NCI-H460 (cell line): ENCODE measurements at regions not wholly inside any gene's neighbourhood (a gene's known extent, or its start where the extent isn't known, plus 50 kb on each side); places are given as distances from the start of the nearest gene placed in this dataset.

Experiments used
- DNase-seq: peaks from one replicate; pipeline ENCODE4 v3.0.0-alpha.2; 2016; ENCODE audit warnings: low read depth; ENCODE audit errors: extremely low read depth

DNA sequence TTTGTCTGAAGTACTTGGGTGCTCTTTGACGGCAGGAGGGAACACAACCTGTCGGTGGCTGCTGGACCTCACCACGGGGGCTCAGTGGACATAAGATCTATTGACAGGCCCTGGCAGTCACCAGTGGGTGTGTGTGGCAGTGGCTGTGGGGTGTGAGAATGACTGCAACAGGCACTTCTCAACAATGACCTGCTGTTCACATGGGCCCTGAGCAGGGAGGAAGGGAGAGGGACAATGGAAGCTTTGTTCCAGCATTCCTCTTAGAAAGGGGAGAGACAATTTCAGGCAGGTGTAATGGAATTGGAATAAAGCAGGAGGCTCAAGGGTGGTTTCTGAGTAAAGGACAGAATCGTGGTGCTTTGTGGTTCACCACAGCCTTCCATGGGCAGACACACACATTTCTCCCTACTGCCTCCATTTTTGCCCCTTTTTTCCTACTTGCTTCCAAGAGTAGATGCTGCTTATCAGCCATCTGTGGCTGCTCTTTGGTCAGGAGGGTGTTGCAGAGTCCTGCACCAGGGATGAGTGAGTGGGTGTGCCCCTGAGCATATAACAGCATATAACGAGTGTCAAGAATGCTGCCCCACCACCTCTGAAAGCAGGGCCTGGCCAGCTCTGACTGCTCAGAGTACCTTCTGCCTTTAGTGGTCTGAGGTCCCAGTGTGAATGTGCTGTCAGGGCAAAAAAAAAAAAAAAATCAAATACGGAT is 267.7 kb downstream of the RASSF9 start:
- DNase-seq: no peak

DNA sequence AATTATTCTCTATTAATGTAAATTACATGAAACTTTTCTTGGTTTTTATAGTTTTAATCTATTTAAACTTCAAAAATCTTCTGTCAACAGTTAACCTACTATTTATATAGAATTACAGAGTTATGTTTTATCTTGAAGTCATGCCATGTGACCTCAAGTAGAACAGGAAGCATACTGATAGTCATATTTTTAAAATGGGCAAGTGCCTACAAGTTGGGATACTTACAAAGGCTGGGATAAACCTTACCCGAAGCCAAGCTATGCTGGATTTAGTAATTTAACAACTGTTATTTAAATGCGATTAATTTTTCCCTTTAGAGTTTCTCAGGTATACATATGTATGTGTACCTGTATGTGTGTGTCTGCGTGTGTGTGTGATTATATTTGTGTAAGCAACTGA is 266.9 kb downstream of the RASSF9 start:
- DNase-seq: no peak

- DNase-seq: no peak
Measured at GRCh38 chr12:85572956-85573355, 263.3 kb downstream of the RASSF9 start.

GRCh38 chr12:85573635-85574214 is 262.5 kb downstream of the RASSF9 start:
- DNase-seq: no peak

DNA sequence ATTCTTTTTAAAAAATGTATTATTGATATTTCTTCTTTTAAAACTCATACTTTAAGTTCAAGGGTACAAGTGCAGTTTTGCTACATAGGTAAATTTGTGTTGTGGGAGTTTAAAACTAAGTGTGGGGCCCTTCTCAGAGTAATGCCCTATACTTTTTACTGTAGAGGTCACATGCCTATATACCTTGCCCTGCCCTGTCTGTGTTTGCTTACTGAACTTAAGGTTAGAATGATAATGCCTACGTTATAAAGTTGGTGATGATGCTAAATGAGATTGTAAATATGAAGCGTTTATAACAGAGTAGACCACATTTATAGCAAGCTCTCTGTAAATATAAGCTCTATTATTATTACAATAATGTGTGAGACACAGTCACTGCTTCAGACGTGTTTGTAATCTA is 261.9 kb downstream of the RASSF9 start:
- DNase-seq: no peak

GRCh38 chr12:85575120-85576096 is 260.8 kb downstream of the RASSF9 start:
- peak; percentile 56 for DNase-seq

DNA sequence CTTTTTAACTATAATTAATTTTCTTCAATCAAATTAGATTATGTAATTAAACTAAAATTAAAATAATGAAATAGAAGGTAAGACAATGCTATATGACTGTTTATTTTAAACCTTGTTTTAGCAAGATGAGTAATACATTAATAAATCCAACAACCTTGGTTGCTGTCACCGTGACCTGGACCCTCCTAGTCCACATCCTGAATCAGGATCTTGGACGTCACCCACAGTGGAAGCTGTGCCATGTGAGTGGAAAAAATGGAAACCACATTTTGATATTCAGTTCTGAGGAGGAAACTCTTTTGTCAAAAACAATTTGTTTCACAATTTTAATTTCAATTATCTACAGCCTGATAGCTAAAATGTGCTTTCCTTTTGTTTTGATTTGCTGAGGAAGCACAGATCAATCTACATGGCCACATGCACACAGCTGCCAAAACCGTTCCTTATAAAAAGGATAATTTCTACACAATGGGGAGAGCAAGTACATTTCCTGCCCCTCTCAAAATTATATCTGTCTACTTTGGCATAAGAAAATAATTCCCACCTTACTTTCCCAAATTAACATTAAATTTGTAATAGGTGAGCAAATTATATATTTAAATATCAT is 255.5 kb downstream of the RASSF9 start:
- DNase-seq: no peak

DNA sequence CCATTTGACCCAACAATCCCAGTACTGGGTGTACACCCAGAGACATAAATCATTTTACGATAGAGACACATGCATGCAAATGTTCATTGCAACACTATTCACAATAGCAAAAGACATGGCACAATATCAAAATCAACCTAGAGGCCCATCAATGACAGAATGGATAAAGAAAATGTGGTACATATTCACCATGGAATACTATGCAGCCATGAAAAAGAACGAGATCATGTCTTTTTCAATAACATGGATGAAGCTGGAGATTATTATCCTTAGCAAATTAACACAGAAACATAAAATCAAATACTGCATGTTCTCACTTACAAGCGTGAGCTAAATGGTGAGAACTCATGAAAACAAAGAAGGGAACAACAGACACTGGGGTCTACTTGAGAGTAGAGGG is 249.1 kb downstream of the RASSF9 start:
- DNase-seq: no peak

DNA sequence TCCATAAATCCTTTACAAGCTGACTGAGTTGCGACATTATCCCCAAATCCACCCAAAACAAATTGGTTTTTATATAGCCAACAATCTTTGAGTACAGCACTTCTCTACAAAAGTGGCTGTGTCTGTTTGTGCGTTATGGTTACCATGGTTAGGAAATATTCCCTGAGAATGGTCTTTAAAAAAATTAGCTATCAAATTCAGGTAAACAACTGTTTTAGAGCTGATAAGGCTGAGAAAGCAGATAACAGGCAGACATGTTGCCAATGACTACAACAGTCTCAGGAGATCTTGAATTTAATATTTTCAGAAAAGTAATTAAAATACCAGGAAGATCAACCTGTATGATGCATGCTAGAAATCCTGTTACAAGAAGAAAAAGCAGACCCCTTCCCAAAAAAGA is 248.0 kb downstream of the RASSF9 start:
- DNase-seq: no peak

- no peak for DNase-seq
Measured at GRCh38 chr12:85600841-85601240, 235.4 kb downstream of the RASSF9 start.

DNA sequence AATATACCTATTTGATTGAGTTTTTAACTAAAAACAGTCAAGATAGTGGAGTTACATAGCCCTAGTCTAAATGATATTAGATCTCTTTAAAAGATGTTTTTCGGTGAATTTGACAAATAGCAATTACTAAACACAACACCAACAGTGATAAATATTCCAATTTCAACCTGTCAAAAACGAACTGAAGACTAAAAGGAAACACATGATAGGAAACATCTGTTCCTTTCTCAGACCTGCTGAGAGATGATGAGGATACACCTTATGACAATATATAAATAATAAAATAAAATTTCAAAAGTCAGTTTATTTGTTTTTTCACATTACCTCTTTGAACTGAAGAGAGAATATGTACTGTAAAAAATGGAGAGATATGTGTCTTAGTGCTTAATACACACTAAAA is 232.7 kb downstream of the RASSF9 start:
- no peak for DNase-seq

- DNase-seq: no peak
Measured at GRCh38 chr12:85606455-85606854, 229.8 kb downstream of the RASSF9 start.

GRCh38 chr12:85609778-85610177 is 226.4 kb downstream of the RASSF9 start:
- DNase-seq: no peak

DNA sequence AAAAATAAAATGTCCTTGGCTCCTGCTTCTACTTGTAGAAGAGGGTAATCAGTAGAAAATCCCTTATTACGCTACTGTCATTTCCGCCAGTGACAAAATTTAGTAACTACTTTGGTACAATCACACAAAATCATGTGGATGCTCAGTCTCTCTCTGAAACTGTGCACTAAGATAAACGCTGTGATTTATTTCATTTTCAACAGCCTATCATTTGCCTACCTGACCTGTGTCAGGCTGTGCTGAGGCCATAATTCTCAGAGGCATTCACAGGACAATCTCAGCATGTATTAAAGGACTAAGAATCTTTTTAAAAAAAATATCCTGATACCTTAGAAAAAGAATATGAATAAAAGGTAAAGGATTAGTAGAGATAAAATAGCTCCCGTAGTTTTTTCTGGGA is 226.0 kb downstream of the RASSF9 start:
- DNase-seq: no peak

DNA sequence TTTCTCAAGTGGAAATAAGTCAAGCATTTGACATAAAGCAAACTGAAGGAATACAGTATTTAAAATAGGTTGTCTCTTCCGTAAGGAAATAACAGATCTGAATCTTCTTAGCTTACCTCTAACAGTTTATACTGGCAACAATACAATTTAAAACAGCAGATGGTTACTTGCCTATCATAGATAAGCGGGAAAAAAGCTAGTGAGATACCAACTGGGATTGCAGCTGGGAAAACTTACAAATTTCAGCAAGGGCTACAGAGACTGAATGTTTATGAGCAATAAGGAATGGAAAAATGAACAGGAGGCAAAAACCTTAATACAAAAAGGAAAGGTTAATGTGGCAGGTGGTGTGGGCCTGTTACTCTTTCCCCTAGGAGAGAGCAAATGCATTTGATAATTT is 220.0 kb downstream of the RASSF9 start:
- DNase-seq: no peak

GRCh38 chr12:85617307-85618091 is 218.7 kb downstream of the RASSF9 start:
- no peak for DNase-seq

- DNase-seq: no peak
Measured at GRCh38 chr12:85621041-85621440, 215.2 kb downstream of the RASSF9 start.

DNA sequence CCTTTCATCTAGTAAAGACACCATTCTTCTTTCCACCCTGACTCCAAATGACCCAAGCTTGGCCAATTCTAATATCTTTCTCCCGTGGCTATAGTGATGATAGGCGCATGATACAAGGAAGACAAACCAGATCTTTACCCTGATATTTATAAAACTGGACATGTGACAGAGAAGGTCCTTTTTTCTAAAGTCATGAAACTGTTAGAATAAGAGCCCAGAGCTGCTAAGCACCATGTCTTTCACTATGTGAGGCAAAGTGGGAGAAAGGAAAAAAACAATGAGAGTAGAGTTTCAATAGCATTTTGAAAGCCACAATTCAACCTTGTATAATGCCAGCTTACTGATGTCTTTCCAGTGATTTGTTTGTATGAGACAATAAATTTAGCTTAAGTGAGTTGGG is 212.4 kb downstream of the RASSF9 start:
- no peak for DNase-seq

- no peak for DNase-seq
Measured at GRCh38 chr12:85625467-85625866, 210.7 kb downstream of the RASSF9 start.

- peak; percentile 7 for DNase-seq
Measured at GRCh38 chr12:85626001-85626783, 210.0 kb downstream of the RASSF9 start.
